Stomach (tissue), 8 donors: ENCODE measurements at regions not wholly inside any gene's neighbourhood (a gene's known extent, or its start where the extent isn't known, plus 50 kb on each side); places are given as distances from the start of the nearest gene placed in this dataset.

ENCODE experiments used
- DNase-seq, 2 donors: peaks; one replicate each; pipeline versions ENCODE4 v3.0.0 to v3.0.0-alpha.2; 2013 to 2019
- H3K27ac ChIP-seq, 5 donors: fragments of 200-600 bp in 4 of 5; sonication (generic) in 4 of 5; one replicate each; pipeline ENCODE4 v1.5.1; 2013 to 2019; ENCODE audit warnings: mild to moderate bottlenecking in 1 of 5, moderate library complexity in 1 of 5
- H3K27me3 ChIP-seq, 3 donors: fragments of 200-600 bp; sonication (generic); one replicate each; pipeline ENCODE4 v1.5.1; 2017 to 2019; ENCODE audit warnings: mixed run types in 1 of 3
- H3K36me3 ChIP-seq, 4 donors: fragments of 200-600 bp; sonication (generic); 1 replicate in 3 of 4; 2 replicates in 1 of 4; pipeline ENCODE4 v1.5.1; 2016 to 2019
- H3K4me1 ChIP-seq, 4 donors: fragments of 200-600 bp; sonication (generic); one replicate each; pipeline ENCODE4 v1.5.1; 2016 to 2019
- H3K4me3 ChIP-seq, 4 donors: fragments of 200-600 bp; sonication (generic) in 3 of 4; one replicate each; pipeline ENCODE4 v1.5.1; 2016 to 2019; ENCODE audit warnings: mild to moderate bottlenecking in 1 of 4
- H3K9me3 ChIP-seq, 4 donors: fragments of 200-600 bp; sonication (generic); one replicate each; pipeline ENCODE4 v1.5.1; 2016 to 2019
- EP300 ChIP-seq: sonication (generic); formaldehyde crosslinking; IDR thresholded peaks from one replicate; pipeline ENCODE4 v1.6.1; 2017; ENCODE audit warnings: antibody characterized with exemption
- POLR2A ChIP-seq, 4 donors: fragments of 450-650 bp; IDR thresholded peaks; one replicate each; pipeline ENCODE4 v1.6.1; 2016; ENCODE audit warnings: antibody characterized with exemption in 4 of 4, control low read depth in 2 of 4, mild to moderate bottlenecking in 1 of 4, moderate library complexity in 1 of 4
- POLR2AphosphoS5 ChIP-seq, 3 donors: sonication (generic); formaldehyde crosslinking; IDR thresholded peaks; one replicate each; pipeline ENCODE4 v1.6.1; 2016; ENCODE audit warnings: antibody characterized with exemption in 3 of 3
- WGBS, 5 donors: extraction: QIAGEN DNeasy Blood & Tissue Kit in 3 of 5; methylation state at CpG; one replicate each; pipeline versions ENCODE4 v1.1.5 to v1.1.7; 2013 to 2018; 5-methylcytosine and 5-hydroxymethylcytosine counted together
- intact Hi-C: fragments of 100-400 bp; cut with DNase I; formaldehyde crosslinking; loops from one replicate; pipeline ENCODE4 v1.15.1; 2023; ENCODE audit warnings: low total_unique reads
- TF ChIP-seq, protein P1 (sequence below), 7 experiments: fragments of 450-650 bp in 4 of 7; fragments of 200-600 bp in 3 of 7; sonication (generic) in 3 of 7; IDR thresholded peaks; one replicate each; pipeline ENCODE4 v1.5.1; 2016 to 2019; ENCODE audit warnings: antibody characterized with exemption in 7 of 7, control low read depth in 2 of 7, mild to moderate bottlenecking in 1 of 7
- donor health status: healthy with polysubstance abuse.
- donor health status: Bipolar disorder and iron deficiency.
- donor health status: healthy.

DNA sequence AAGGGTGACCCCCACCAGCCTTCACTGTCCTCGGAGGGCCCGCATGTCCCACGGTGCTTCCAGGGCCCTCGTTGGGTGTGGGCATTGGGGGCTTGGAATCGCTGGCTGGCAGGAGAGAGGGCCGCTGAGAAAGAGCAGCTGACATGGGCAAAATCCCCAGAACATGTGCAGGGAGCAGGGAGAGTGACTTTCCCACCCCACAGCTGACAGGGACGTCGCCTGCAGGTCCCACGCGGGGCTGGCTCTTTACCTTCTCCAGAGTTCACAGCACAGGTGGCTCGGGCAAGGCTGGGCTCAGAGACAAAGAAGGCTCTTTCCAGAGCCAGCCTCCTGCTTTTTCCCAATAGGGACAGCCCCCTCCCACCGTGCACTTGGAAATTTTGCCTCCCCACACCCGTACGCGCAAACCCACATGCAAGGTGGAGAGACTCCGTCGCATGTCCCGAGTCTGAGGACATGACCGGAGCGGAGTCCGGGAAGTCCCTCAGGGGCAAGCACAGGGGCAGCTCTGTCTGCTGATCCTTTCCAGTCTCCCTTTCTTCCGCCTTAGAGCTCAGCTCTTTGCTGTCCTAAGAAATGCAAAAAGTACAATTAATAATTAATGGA is 370.2 kb upstream of the MYT1L start:
- WGBS, 5 donors = 83 to 88% (median 85%) methylated on average over 17 to 22 of the region's 22 CpGs
- Histone ChIP-seq H3K4me3 (no peak overlapping the region), H3K36me3 (no peaks in the 10 kb centered on the region), H3K4me1 (no peaks in the 10 kb centered on the region), H3K9me3 (no peaks in the 10 kb centered on the region), H3K27me3 (no peaks in the 10 kb centered on the region), H3K27ac (no peak overlapping the region)
- intact Hi-C loops = no loop called here
- no peak for DNase-seq
- TF ChIP-seq POLR2A (IDR thresholded peaks at IDR 0.05) (no peak), POLR2AphosphoS5 (IDR thresholded peaks at IDR 0.05) (no peak), EP300 (no peak)
- TF ChIP-seq, protein P1, sequence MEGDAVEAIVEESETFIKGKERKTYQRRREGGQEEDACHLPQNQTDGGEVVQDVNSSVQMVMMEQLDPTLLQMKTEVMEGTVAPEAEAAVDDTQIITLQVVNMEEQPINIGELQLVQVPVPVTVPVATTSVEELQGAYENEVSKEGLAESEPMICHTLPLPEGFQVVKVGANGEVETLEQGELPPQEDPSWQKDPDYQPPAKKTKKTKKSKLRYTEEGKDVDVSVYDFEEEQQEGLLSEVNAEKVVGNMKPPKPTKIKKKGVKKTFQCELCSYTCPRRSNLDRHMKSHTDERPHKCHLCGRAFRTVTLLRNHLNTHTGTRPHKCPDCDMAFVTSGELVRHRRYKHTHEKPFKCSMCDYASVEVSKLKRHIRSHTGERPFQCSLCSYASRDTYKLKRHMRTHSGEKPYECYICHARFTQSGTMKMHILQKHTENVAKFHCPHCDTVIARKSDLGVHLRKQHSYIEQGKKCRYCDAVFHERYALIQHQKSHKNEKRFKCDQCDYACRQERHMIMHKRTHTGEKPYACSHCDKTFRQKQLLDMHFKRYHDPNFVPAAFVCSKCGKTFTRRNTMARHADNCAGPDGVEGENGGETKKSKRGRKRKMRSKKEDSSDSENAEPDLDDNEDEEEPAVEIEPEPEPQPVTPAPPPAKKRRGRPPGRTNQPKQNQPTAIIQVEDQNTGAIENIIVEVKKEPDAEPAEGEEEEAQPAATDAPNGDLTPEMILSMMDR (IDR thresholded peaks at IDR 0.05) = no peak

GRCh38 chr2:2699121-2699505 is 368.0 kb upstream of the MYT1L start:
- Histone ChIP-seq H3K27me3 (peaks cover 0 to 9% (median 0%) of the 10 kb centered on the region in 3 donors), H3K9me3 (no peaks in the 10 kb centered on the region)
- intact Hi-C loops = no loop called here

DNA sequence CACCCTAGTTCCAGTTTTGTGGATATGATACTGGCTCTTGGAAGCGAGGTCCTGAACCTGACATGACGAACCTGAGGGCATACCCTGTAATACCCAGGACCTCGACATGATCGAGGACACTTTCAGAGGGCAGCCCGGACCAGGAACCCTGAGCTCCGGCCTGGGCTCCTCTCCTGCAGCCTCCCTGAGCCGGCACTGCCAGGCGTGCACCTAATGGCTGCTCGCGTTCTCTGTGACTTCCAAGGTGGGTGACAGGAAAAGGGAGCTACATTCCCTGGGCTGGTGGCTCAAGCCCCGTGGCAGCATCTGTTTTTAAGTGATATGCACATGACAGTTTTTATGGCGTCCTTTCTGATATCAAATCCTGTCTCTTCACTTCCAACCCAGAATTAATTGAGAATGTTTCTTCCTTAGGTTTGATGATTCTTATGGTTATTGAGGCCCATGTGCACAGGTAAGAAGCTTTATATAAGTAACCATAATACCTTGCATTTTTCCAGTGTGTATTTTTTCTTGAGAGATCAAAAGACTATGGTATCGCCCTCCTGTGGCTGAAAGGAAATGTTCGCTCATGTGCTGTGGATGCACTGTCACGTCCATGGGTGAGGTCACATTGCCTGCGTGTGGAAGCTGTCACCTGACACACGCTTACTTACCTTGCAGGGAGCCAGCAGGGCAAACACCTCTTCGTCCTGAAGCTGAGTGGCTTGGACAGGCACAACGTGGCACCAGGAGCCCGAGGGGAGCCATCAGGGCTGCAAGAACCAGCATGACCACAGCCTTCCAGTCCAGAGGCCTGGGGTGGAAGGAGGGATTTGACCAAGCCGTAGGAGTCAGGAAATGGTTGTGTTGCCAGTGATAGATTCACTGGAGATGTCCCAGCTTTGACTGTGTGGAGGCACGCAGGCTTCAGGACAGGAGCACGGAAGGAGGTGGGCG is 367.4 kb upstream of the MYT1L start:
- no peaks in the 10 kb centered on the region for H3K36me3 ChIP-seq
- DNase-seq = peak in 1 of 2 donors; percentile 54
- peaks cover 0 to 14% (median 0%) of the 10 kb centered on the region in 3 donors for H3K27me3 ChIP-seq
- no peaks in the 10 kb centered on the region for H3K9me3 ChIP-seq
- no peak overlapping the region for H3K4me3 ChIP-seq
- H3K27ac ChIP-seq = no peak overlapping the region
- H3K4me1 ChIP-seq = no peaks in the 10 kb centered on the region
- TF ChIP-seq EP300 (no peak), POLR2A (IDR thresholded peaks at IDR 0.05) (no peak), POLR2AphosphoS5 (IDR thresholded peaks at IDR 0.05) (no peak)
- TF ChIP-seq, protein P1 (IDR thresholded peaks at IDR 0.05) = no peak
- 70 to 77% (median 72%) methylated on average over 23 to 24 of the region's 24 CpGs for WGBS, 5 donors
- intact Hi-C loops = no loop called here

More at GRCh38 chr2:2699121-2699505, 368.0 kb upstream of the MYT1L start:
- TF ChIP-seq EP300 = no peak
- TF ChIP-seq, protein P1 (IDR thresholded peaks at IDR 0.05) = no peak
- no peak for TF ChIP-seq POLR2A (IDR thresholded peaks at IDR 0.05)
- TF ChIP-seq POLR2AphosphoS5 (IDR thresholded peaks at IDR 0.05) = no peak
- 55 to 64% (median 56%) methylated on average over 6 to 9 of the region's 9 CpGs for WGBS, 5 donors
- Histone ChIP-seq H3K27ac (no peak overlapping the region), H3K4me3 (no peak overlapping the region), H3K36me3 (no peaks in the 10 kb centered on the region), H3K4me1 (no peaks in the 10 kb centered on the region)
- no peak for DNase-seq

DNA sequence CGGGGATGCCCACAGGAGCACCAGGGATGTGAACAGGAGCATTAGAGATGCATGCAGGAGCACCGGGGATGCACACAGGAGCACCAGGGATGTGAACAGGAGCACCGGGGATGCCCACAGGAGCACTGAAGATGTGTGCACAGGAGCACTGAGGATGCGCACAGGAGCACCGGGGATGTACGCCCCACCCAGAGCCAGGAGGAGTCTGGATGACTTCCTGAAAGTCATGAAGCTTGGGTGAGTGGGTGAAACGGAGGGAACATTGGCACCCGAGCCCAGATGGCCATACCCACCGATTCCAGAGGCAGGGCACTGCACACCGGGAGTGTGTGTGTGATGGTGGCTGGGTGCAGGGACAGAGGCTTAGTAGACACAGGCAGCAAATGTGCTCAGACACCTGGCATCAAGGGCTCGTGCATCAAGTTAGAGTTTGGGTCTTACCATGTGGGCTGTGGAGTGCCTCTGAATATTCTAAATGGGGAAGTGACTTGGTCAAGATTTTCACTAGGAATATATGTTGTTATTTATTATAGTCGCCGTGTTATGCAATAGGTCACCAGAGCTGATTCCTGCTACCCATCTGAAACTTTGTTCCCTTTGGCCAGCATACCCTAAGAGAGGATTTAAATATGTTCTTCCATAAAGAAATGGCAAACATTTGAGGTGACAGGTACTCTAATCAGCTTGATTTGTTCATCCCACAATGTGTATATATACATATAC is 365.8 kb upstream of the MYT1L start:
- TF ChIP-seq, protein P1 (IDR thresholded peaks at IDR 0.05) = no peak
- TF ChIP-seq POLR2A (IDR thresholded peaks at IDR 0.05) = no peak
- TF ChIP-seq POLR2AphosphoS5 (IDR thresholded peaks at IDR 0.05) = no peak
- no peak for TF ChIP-seq EP300
- Histone ChIP-seq H3K27me3 (peaks cover 0 to 26% (median 0%) of the 10 kb centered on the region in 3 donors), H3K4me3 (no peak overlapping the region), H3K36me3 (no peaks in the 10 kb centered on the region), H3K4me1 (no peaks in the 10 kb centered on the region), H3K27ac (no peak overlapping the region), H3K9me3 (no peaks in the 10 kb centered on the region)
- no peak for DNase-seq
- WGBS, 5 donors = 81 to 89% (median 87%) methylated on average over 12 to 13 of the region's 13 CpGs
- intact Hi-C loops = no loop called here
